IMR-90 (cell line): ENCODE measurements at regions not wholly inside any gene's neighbourhood (a gene's known extent, or its start where the extent isn't known, plus 50 kb on each side); places are given as distances from the start of the nearest gene placed in this dataset.

Source experiments
- ATAC-seq: fragments of 200-7000 bp; cut with Tn5 transposase; 2 replicates; pipeline ENCODE4 v1.9.1; 2020; ENCODE audit warnings: low read depth, mild to moderate bottlenecking, moderate library complexity
- BruUV-seq: library from RNA; stranded (reverse); fragments of 400-500 nt; replicated peaks from 2 replicates; lab custom pipeline; 2021; lab: Mats Ljungman, UMichigan
- CTCF ChIA-PET: fragments of 300-600 bp; formaldehyde crosslinking; extraction: SDS; loops from one replicate; lab custom pipeline; 2021; ENCODE audit warnings: antibody characterized with exemption; lab: Yijun Ruan, JAX
- POLR2A ChIA-PET: fragments of 300-600 bp; sonication (Branson Sonifier 250); formaldehyde crosslinking; loops from one replicate; lab custom pipeline; 2022; ENCODE audit warnings: antibody characterized with exemption; ENCODE audit not compliant: unreplicated experiment; lab: Charles Lee
- DNase-seq: peaks from one replicate; pipeline ENCODE4 v3.0.0; 2013
- H2AFZ ChIP-seq: replicated peaks from 2 replicates; pipeline ENCODE3; 2013; ENCODE audit warnings: low read length, mild to moderate bottlenecking; ENCODE audit not compliant: poor library complexity
- H2AK5ac ChIP-seq: 2 replicates; pipeline ENCODE4 v1.6.1; 2013; ENCODE audit warnings: low read depth, low read length, inconsistent platforms
- H2AK9ac ChIP-seq: replicated peaks from 2 replicates; pipeline ENCODE3; 2013; ENCODE audit warnings: mild to moderate bottlenecking, low read depth, low read length, moderate library complexity; ENCODE audit not compliant: poor library complexity
- H2BK120ac ChIP-seq: 2 replicates; pipeline ENCODE4 v1.6.1; 2013; ENCODE audit warnings: low read depth, low read length, inconsistent platforms
- H2BK15ac ChIP-seq: 3 replicates; pipeline ENCODE4 v1.6.1; 2013; ENCODE audit warnings: low read depth, low read length, inconsistent platforms
- H2BK20ac ChIP-seq: 2 replicates; pipeline ENCODE4 v1.6.1; 2013; ENCODE audit warnings: low read depth, mild to moderate bottlenecking, inconsistent platforms, low read length, moderate library complexity
- H2BK5ac ChIP-seq: 2 replicates; pipeline ENCODE4 v1.6.1; 2013; ENCODE audit warnings: mild to moderate bottlenecking, low read depth, low read length, inconsistent platforms; ENCODE audit not compliant: poor library complexity, severe bottlenecking
- H3K14ac ChIP-seq: replicated peaks from 2 replicates; pipeline ENCODE4 v1.6.1; 2013; ENCODE audit warnings: low read depth, low read length, inconsistent platforms
- H3K18ac ChIP-seq: 2 replicates; pipeline ENCODE4 v1.6.1; 2013; ENCODE audit warnings: low read depth, low read length, control low read depth
- H3K23ac ChIP-seq: 2 replicates; pipeline ENCODE4 v1.6.1; 2013; ENCODE audit warnings: low read depth, low read length, inconsistent platforms
- H3K27ac ChIP-seq: 2 replicates; pipeline ENCODE4 v1.5.1; 2013; ENCODE audit warnings: mild to moderate bottlenecking, control low read depth, low read length; ENCODE audit not compliant: insufficient read depth
- H3K27me3 ChIP-seq: 2 replicates; pipeline ENCODE4 v1.6.1; 2013; ENCODE audit warnings: low read length; ENCODE audit not compliant: control insufficient read depth, insufficient read depth
- H3K36me3 ChIP-seq: 2 replicates; pipeline ENCODE4 v1.6.1; 2013; ENCODE audit warnings: low read length, mixed read lengths; ENCODE audit not compliant: control insufficient read depth, insufficient read depth
- H3K4ac ChIP-seq: 2 replicates; pipeline ENCODE4 v1.6.1; 2013; ENCODE audit warnings: low read depth, low read length, inconsistent platforms
- H3K4me1 ChIP-seq: 2 replicates; pipeline ENCODE4 v1.6.1; 2013; ENCODE audit warnings: low read length, mixed read lengths; ENCODE audit not compliant: control insufficient read depth, insufficient read depth
- H3K4me2 ChIP-seq: 2 replicates; pipeline ENCODE4 v1.6.1; 2013; ENCODE audit warnings: low read depth, mild to moderate bottlenecking, control low read depth, low read length, moderate library complexity
- H3K4me3 ChIP-seq: 2 replicates; pipeline ENCODE4 v1.5.1; 2013; ENCODE audit warnings: low read depth, mild to moderate bottlenecking, control low read depth, low read length, moderate library complexity; ENCODE audit not compliant: insufficient read depth
- H3K56ac ChIP-seq: 2 replicates; pipeline ENCODE4 v1.6.1; 2013; ENCODE audit warnings: low read length, inconsistent platforms; ENCODE audit not compliant: insufficient read depth; ENCODE audit errors: extremely low read depth
- H3K79me1 ChIP-seq, 2 experiments: 2 replicates each; pipeline ENCODE4 v1.6.1; 2013; ENCODE audit warnings: low read length in 2 of 2, inconsistent platforms in 1 of 2, low read depth in 1 of 2
- H3K9ac ChIP-seq: 2 replicates; pipeline ENCODE4 v1.6.1; 2013; ENCODE audit warnings: low read depth, low read length, control low read depth
- H3K9me1 ChIP-seq: 2 replicates; pipeline ENCODE4 v1.6.1; 2013; ENCODE audit warnings: low read length, inconsistent platforms; ENCODE audit not compliant: insufficient read depth
- H3K9me3 ChIP-seq: 2 replicates; pipeline ENCODE4 v1.6.1; 2013; ENCODE audit warnings: low read length; ENCODE audit not compliant: control insufficient read depth, insufficient read depth
- H4K20me1 ChIP-seq: 2 replicates; pipeline ENCODE4 v1.6.1; 2013; ENCODE audit warnings: low read length, inconsistent platforms; ENCODE audit not compliant: insufficient read depth
- H4K5ac ChIP-seq: 2 replicates; pipeline ENCODE4 v1.6.1; 2013; ENCODE audit warnings: mild to moderate bottlenecking, low read depth, low read length, control low read depth
- H4K8ac ChIP-seq, 2 experiments: 2 replicates each; pipeline ENCODE4 v1.6.1; 2013; ENCODE audit warnings: low read depth in 2 of 2, low read length in 2 of 2, control low read depth in 1 of 2, inconsistent platforms in 1 of 2
- H4K91ac ChIP-seq: 2 replicates; pipeline ENCODE4 v1.6.1; 2013; ENCODE audit warnings: low read depth, low read length, inconsistent platforms; ENCODE audit not compliant: insufficient read depth
- CTCF ChIP-seq: conservative IDR thresholded peaks from 2 replicates; pipeline ENCODE4 v1.5.1; 2012; ENCODE audit warnings: mild to moderate bottlenecking, low read depth, low read length, improper control_type of control experiment
- MAFK ChIP-seq: IDR thresholded peaks from 2 replicates; pipeline ENCODE4 v1.6.1; 2012; ENCODE audit warnings: low read depth, low read length, improper control_type of control experiment
- MAZ ChIP-seq: IDR thresholded peaks from 2 replicates; pipeline ENCODE4 v1.6.1; 2012; ENCODE audit warnings: low read depth, mild to moderate bottlenecking, low read length, improper control_type of control experiment, moderate library complexity, borderline replicate concordance
- NFE2L2 ChIP-seq: fragments of 150-350 bp; IDR thresholded peaks from 2 replicates; pipeline ENCODE4 v1.6.1; 2016; ENCODE audit warnings: low read depth, mild to moderate bottlenecking, low read length
- USF2 ChIP-seq: fragments of 150-350 bp; IDR thresholded peaks from 2 replicates; pipeline ENCODE4 v1.6.1; 2017; ENCODE audit warnings: mild to moderate bottlenecking, antibody characterized with exemption, low read length, low read depth
- WGBS, 2 experiments: methylation state at CpG; one replicate each; pipeline versions ENCODE4 v1.1.5 to v1.1.7; 2013; ENCODE audit warnings: missing lambda C conversion rate in 2 of 2; ENCODE audit not compliant: insufficient read length in 1 of 2; ENCODE audit errors: extremely low coverage in 2 of 2; 5-methylcytosine and 5-hydroxymethylcytosine counted together
- dilution Hi-C: fragments of 300-500 bp; cut with HindIII; formaldehyde crosslinking; loops from one replicate; pipeline ENCODE4 v1.14.3; 2018; ENCODE audit warnings: low sequenced_read_pairs; ENCODE audit not compliant: unreplicated experiment
- in situ Hi-C: fragments of 300-500 bp; cut with MboI; formaldehyde crosslinking; loops from 3 replicates; pipeline ENCODE4 v1.14.3; 2019; ENCODE audit warnings: low sequenced_read_pairs, inconsistent platforms, mixed read lengths
- intact Hi-C: fragments of 100-400 bp; cut with micrococcal nuclease; formaldehyde crosslinking; loops from 2 replicates; pipeline ENCODE4 v1.10.0; 2022

- Histone ChIP-seq H2AFZ (no peak overlapping the region), H4K8ac (no peak overlapping the region), H3K9ac (no peak overlapping the region), H3K36me3 (no peaks in the 10 kb centered on the region), H3K56ac (no peak overlapping the region), H3K14ac (no peak overlapping the region), H3K27me3 (no peaks in the 10 kb centered on the region), H3K23ac (no peak overlapping the region), H2BK15ac (no peak overlapping the region), H3K4me1 (no peaks in the 10 kb centered on the region), H2AK9ac (no peak overlapping the region), H3K27ac (no peak overlapping the region), H3K4me3 (no peak overlapping the region), H4K5ac (no peak overlapping the region), H3K4me2 (no peak overlapping the region), H3K4ac (no peak overlapping the region), H4K20me1 (no peaks in the 10 kb centered on the region), H2BK120ac (no peak overlapping the region), H4K91ac (no peak overlapping the region), H2BK5ac (no peak overlapping the region), H2AK5ac (no peak overlapping the region), H3K9me3 (peaks cover 28% of the 10 kb centered on the region), H2BK20ac (no peak overlapping the region), H3K9me1 (no peaks in the 10 kb centered on the region), H3K79me1 (no peaks in the 10 kb centered on the region), H3K18ac (no peak overlapping the region)
- in situ Hi-C loops = no loop called here
- CTCF ChIA-PET = no interaction called here
- BruUV-seq = no TSS peak
- no peak for ATAC-seq
- POLR2A ChIA-PET = no interaction called here
- WGBS, 2 experiments = 80% methylated on average over 1 of the region's 9 CpGs; no CpG with 5 or more reads in 1 of the 2 experiments
- TF ChIP-seq USF2 (no peak), CTCF (no peak), MAFK (no peak), MAZ (no peak), NFE2L2 (no peak)
- no peak for DNase-seq
- intact Hi-C loops = no loop called here
- dilution Hi-C loops = no loop called here
Observed at GRCh38 chr10:131803860-131804425, 96.9 kb upstream of the PPP2R2D start.
